Globus pallidus (tissue), 1 donor: ENCODE measurements at regions not wholly inside any gene's neighbourhood (a gene's known extent, or its start where the extent isn't known, plus 50 kb on each side); places are given as distances from the start of the nearest gene placed in this dataset.
"Not testable (repeated sequence)": the region's sequence is repeated elsewhere in the genome, so short reads cannot be mapped to it uniquely, and the experiment has no call there.

Source experiments
- DNase-seq: peaks from one replicate; pipeline ENCODE4 v3.0.0-alpha.2; 2015; ENCODE audit warnings: low spot score

DNA sequence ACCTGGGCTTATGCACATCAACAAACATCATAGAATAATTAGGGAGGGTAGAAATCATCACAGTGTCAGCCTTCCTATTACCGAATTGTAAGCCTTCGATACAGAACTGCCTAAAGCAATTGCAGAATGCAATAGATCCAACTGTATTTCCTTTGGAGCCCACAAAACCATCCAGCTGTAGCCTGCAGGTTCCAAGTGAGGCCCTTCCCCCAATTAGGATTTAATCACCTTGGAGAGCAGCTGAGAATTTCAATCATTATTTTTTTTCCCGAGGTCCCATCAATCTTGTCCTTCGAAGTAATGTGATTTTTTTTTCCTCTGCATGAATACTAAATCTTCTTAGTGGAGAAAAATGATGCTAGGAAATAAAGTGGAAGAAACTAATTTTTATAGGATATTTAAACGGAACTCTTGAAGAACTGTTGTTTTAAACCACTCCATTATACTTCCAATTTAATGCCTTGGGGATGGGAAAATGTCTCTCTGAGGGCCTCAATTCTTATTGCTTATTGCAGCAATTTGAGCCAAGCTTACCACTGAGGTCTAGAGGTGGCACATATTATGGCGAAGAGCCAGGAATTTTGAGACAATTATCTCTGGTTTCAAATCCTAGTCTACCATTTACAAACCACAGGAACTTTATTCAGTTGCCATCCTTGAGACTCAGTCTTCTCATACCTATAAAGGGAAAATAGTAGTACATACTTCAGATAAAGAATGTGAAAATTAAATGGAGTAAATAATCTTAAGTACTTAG is 953.4 kb upstream of the IGFBP7 start:
- no peak for DNase-seq

DNA sequence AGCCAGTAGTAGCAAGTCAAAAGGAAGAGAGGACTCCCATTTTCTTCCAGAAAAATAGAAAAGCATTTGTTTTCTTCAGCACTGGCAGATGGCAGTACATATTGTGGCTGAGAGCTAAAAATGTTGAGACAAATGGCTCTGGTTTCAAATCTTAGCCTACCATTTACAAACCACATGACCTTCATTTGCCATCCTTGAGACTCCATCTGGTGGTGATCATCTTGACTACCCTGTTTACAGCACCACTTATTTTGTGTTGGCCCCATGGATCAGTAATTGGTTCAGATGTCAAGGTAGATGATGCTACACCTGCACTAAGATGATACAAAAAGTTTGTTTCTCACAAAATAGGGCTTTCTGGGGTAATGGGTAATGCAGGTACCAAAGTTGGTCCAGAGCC is 951.8 kb upstream of the IGFBP7 start:
- DNase-seq, result no peak

- DNase-seq, result no peak
Measured at GRCh38 chr4:58050439-58050838, 940.3 kb upstream of the IGFBP7 start.

DNA sequence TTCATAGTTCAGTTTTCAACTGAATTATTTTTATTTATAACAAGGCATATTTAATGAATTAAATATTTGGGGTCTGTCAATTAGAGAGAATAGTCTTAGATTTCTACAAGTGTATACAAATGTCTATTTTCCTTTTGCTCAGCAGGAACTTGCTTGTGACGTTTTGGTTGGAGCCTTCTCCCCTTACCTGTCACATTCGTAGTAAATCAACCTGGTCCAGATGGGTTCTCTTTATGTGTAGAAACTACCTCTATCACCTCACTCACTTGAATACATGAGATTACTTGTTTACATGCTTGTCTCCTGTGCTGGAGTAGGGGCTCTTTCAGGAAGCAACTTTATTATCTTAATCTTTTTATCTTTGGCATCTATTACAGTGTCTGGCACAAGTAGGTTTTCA is 938.3 kb upstream of the IGFBP7 start:
- DNase-seq, result no peak

DNA sequence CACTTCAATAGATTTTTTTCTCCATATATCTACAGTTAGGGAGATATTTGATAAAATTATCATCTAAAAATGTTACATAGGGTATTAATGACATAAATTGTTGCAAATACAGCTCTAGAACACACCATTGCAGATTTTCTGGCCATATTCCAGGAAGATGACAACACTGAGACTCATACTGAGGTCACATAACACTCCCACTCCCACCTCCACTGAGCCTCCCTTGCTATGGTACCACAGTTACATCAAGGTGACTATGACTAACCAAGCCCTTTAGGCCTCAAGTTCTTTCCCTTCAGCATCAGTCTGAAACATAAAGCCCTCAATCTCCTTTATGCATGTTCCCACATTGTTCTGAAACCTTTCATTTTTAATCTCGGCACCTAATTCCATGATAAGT is 932.0 kb upstream of the IGFBP7 start:
- no peak for DNase-seq

DNA sequence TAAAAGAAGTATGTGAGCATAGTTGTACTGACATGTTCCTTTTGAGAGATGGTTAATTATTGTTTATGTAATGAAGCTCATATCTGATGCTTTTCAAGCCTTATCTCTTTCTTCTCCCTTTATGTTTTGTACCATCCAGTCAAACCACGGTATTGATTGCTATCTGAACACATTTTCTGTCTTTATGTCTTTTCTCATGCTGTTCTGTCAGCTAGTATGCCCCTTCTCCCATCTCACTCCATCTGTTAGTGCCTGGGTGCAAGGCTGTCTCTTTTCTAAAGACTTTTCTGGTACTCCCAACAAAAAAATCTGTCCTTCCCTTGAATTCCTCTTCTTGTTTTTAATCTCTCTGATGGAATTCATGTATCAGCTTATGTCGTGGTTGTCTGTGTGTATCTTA is 883.8 kb upstream of the IGFBP7 start:
- no peak for DNase-seq

DNA sequence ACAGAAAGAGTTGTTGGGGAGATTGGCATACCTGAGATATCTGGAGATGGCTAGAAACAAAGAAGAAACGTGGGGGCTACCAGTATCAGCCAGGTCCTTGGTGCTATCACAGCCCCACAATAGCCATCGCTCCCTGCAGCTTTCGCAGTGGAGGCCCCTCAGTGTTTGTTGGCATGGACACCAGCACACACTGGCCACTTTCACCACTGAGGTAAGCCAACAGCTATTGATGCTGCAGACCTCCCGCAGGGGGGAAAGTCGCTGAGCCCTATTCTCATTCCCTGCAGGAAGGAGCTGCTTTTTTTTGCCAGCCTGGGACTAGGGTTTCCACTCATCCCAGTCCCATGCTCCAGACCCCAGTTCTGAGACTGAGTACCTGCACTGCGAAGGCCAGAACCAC is 879.2 kb upstream of the IGFBP7 start:
- no peak for DNase-seq

DNA sequence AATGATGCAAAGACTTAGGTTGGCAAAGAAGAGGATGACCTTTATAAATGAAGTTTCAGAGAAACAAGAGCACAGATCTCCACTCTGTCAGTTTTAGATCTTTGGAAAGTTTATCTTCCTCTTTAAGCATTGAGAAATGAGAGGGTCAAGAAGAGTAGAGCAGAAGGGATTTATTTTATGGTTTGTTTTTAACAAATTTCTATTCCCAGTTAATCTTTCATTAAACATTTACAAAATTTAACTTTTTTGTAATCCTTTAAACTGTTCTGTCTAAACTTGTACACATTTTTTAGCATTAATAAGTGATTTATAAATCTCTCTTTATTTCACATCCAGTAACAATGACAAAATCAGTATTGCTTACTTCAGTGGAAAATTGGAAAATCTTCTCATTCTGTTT is 875.0 kb upstream of the IGFBP7 start:
- DNase-seq, result no peak

DNA sequence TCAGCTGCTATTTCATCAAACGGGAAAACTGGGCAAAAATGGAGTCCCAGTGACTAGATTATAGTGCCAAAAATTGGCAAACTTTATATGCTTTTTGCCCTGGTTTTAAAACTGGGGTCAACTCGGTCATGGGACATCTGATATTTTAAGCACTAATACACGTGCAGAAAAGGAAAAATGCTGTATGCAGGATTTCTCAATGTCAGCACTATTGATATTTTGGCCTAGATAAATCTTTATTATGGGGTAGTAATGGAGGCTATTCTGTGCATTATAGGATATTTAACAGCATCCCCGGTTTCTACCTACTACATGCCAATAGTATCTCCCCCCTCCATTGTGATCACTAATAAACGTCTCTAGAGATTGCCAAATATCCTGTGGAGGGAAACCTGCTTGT is 870.9 kb upstream of the IGFBP7 start:
- DNase-seq, result no peak

DNA sequence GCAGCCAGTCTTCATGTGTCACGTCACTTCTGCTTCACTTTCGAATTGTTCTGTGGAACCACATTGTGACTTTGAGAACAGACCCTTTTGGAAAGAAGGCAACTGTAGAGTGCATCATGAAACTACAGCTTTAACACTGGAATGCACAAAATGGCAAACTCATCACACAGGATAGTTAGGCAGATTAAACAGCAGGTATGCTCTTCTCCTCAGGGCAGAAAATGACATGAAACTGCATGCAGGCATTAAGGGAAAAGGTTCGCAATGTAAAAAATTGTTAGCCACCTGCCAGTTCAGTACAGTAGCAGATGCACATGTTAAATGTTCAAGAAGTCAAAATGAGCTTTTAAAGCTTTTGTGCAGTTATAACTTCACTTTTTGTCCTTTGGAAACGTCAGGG is 864.6 kb upstream of the IGFBP7 start:
- DNase-seq, result no peak

DNA sequence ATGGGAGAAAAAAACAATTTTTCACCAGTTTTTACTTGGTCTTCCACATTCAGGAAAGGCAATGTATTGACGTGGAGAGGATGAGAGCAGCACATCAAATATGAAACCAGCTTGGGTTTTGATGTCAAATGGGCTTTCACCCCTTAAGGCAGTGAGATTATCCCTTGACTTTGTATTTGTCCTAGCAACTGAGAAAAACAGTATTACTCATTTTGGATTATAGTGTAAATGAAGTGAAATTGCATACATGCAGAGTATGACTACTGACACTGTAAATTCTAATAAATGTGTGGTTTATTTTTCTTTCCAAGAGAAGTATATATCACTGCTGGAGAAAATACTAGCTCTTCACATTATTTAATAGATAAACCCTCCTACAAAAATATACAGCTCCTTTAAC is 863.6 kb upstream of the IGFBP7 start:
- DNase-seq, result no peak

GRCh38 chr4:57971261-57971660 is 861.1 kb upstream of the IGFBP7 start:
- DNase-seq, result no peak

DNA sequence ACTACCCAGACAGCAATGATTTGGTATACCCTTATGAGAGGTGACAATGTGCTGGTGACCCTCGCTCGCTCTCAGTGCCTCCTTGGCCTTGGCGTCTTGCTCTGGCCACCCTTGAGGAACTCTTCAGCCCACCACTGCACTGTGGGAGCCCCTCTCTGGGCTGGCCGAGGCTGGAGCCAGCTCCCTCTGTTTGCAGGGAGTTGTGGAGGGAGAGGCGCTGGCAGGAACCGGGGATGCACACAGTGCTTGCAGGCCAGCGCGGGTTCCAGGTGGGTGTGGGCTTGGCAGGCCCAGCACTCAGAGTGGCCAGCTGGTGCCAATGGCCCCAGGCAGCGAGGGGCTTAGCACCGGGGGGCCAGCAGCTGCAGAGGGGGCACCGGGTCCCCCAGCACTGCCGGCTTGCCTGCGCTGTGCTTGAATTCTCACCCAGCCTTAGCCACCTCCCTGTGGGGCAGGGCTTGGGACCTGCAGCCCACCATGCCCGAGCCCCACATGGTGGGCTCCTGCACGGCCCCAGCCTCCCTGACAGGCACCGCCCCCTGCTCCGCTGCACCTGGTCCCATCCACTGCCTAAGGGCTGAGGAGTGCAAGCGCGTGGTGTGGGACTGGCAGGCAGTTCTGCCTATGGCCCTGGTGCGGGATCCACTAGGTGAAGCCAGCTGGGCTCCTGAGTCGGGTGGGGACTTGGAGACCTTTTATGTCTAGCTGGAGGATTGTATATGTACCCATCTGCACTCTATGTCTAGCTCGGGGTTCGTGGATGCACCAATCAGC is 857.0 kb upstream of the IGFBP7 start:
- no peak for DNase-seq

DNA sequence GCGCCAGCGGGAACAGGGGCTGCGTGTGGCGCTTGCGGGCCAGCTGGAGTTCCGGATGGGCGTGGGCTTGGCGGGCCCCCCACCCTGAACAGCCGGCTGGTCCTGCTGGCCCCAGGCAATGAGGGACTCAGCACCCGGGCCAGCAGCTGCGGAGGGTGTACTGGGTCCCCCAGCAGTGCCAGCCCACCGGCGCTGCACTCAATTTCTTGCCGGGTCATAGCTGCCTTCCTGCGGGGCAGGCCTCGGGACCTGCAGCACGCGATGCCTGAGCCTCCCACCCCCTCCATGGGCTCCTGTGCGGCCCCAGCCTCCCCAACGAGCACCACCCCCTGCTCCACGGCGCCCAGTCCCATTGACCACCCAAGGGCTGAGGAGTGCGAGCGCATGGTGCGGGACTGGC is 855.2 kb upstream of the IGFBP7 start:
- not testable (repeated sequence) for DNase-seq

DNA sequence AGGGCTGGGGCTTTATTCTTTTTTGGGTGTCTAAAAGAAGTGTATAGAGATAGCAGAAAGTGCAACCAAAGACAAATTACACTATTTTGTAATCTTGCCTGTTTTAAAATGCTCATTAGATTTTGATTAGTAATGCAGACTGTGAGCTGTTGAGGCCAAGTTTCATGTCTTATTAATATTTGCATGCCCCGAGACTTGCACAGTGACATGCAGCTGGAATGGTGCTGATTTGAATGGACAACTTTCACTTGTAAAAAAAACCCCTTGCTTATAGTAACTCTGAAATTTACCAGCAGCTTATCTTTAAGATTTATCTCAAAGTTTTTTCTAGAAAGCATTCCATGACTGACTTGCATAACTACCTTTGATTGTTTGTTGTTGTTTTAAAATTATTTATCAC is 835.1 kb upstream of the IGFBP7 start:
- DNase-seq, result no peak

- no peak for DNase-seq
Measured at GRCh38 chr4:57943682-57944081, 833.5 kb upstream of the IGFBP7 start.

DNA sequence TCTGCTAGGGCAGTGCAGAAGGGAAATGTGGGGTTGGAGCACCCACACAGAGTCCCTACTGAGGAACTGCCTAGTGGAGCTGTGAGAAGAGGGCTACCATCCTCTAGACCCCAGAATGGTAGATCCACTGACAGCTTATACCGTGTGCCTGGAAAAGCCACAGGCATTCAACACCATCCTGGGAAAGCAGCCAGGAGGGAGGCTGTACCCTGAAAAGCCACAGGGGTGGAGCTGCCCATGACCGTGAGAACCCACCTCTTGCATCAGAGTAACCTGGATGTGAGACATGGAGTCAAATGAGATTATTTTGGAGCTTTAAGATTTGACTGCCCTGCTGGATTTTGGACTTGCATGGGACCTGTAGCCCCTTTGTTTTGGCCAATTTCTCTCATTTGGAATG is 827.1 kb upstream of the IGFBP7 start:
- DNase-seq, result not testable (repeated sequence)

DNA sequence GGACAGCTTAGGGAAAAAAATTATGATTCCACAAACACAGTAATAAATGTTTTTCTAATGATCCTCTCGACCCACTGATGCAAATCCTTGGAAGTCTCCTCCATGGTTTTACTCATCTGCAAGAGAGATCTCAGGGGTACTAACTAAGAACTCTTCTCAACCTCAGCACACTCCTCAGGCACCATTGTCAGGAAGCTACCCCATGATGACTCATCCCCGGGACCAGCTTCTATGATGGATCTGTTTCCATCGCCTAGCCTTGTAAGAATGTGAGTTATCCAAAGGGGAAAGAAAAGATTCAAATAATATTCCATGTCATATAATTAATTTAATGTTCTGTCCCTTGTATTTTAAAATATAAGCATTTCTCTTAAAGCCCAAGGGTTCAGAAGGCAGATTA is 816.1 kb upstream of the IGFBP7 start:
- no peak for DNase-seq

DNA sequence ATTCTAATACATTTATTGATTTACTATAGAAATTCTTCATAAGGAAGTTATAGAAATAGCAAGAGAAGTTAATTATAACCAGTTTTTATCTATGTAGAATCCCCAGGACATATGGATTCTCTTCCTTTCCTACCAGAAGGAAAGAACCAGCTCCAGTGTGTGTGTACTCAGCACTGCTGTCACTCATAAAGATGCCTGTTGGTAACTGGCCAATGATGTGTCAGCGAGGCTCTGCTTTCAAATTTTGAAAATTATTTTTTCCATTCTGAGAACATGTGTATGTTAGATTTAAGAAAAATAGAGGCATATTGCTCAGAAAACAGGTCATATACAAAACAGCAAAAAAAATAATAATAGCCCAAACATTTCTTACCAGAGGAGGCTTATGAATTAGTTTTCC is 814.8 kb upstream of the IGFBP7 start:
- no peak for DNase-seq

DNA sequence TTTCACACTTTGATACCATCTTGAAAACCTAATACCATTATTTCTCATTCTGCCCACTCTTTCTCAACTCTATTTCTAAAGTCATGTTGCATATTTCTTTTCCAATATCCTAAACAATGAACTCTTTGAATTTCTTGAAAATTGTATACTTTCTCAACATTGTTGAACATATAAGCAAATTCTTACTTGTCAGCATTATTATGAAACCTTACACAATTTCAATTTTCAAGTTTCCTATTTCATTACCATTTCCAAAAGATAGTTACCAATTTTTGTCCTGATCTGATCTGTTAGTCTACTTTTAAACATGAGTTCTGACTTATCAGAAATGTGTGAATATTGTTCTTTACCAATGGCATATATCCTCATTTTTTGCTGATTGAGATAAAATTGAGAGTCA is 806.3 kb upstream of the IGFBP7 start:
- no peak for DNase-seq

GRCh38 chr4:57911203-57911602 is 801.0 kb upstream of the IGFBP7 start:
- no peak for DNase-seq

DNA sequence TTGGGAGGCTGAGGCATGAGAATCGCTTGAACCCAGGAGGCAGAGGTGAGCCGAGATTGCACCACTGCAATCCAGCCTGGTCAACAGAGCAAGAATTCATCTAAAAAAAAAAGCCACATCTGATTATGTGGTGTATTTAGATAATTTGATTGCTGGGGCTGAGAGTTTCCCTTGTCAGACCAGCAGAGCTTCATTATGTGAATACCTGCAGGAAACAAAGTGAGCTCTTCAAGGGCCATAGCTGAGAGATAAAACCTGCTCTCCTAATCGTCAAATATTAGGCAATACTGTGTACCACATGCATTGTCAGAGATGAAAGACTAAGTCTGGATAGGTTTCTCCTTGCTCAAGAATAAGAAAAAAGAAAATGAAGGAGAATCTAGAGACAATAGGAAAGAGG is 800.0 kb upstream of the IGFBP7 start:
- no peak for DNase-seq

- DNase-seq, result no peak
Measured at GRCh38 chr4:57905965-57906364, 795.8 kb upstream of the IGFBP7 start.

- no peak for DNase-seq
Measured at GRCh38 chr4:57877047-57877458, 766.9 kb upstream of the IGFBP7 start.
